Upper lobe of left lung (tissue), 4 donors: ENCODE measurements at regions not wholly inside any gene's neighbourhood (a gene's known extent, or its start where the extent isn't known, plus 50 kb on each side); places are given as distances from the start of the nearest gene placed in this dataset.

Source experiments
- CTCF ChIP-seq, 6 experiments: fragments of 450-650 bp in 4 of 6; fragments of 200-600 bp in 2 of 6; sonication (generic) in 2 of 6; IDR thresholded peaks; one replicate each; pipeline ENCODE4 v1.5.1; 2016 to 2019; ENCODE audit warnings: antibody characterized with exemption in 6 of 6
- POLR2A ChIP-seq, 4 donors: fragments of 450-650 bp; IDR thresholded peaks; one replicate each; pipeline ENCODE4 v1.5.1; 2016 to 2017; ENCODE audit warnings: antibody characterized with exemption in 4 of 4, mild to moderate bottlenecking in 2 of 4

GRCh38 chr14:43143106-43143505 is 1364.0 kb downstream of the FSCB start:
- no peak for TF ChIP-seq CTCF (IDR thresholded peaks at IDR 0.05)
- TF ChIP-seq POLR2A (IDR thresholded peaks at IDR 0.05): no peak
